ENCODE measurements at regions not wholly inside any gene's neighbourhood (a gene's known extent, or its start where the extent isn't known, plus 50 kb on each side); places are given as distances from the start of the nearest gene placed in this dataset.

GRCh38 chr3:152105446-152105845, 163.3 kb upstream of the MBNL1 start:
- Histone ChIP-seq H3K4me1 (peaks cover 0 to 8% (median 0%) of the 10 kb centered on the region in 3 donors), H3K36me3 (no peaks in the 10 kb centered on the region), H3K9me3 (no peaks in the 10 kb centered on the region), H3K27ac (no peak overlapping the region), H3K27me3 (no peaks in the 10 kb centered on the region), H3K4me3 (no peak overlapping the region)
- TF ChIP-seq EP300 (IDR thresholded peaks at IDR 0.05) (no peak), POLR2A (IDR thresholded peaks at IDR 0.05) (no peak), POLR2AphosphoS5 (IDR thresholded peaks at IDR 0.05) (no peak), CTCF (IDR thresholded peaks at IDR 0.05) (no peak)
- 69 to 84% methylated on average over 5 of the region's 5 CpGs for WGBS, 2 donors (ENCODE audit: low coverage in 1 of 2)
- ATAC-seq: no peak

- no peaks in the 10 kb centered on the region for H3K9me3 ChIP-seq
- no peak overlapping the region for H3K4me3 ChIP-seq
- no peak for TF ChIP-seq CTCF (IDR thresholded peaks at IDR 0.05)
- no peak for TF ChIP-seq POLR2A (IDR thresholded peaks at IDR 0.05)
- TF ChIP-seq EP300 (IDR thresholded peaks at IDR 0.05): no peak
- no peak for TF ChIP-seq POLR2AphosphoS5 (IDR thresholded peaks at IDR 0.05)
Observed at GRCh38 chr3:152109038-152109437, 159.7 kb upstream of the MBNL1 start.

GRCh38 chr3:152113413-152113812, 155.3 kb upstream of the MBNL1 start:
- H3K4me3 ChIP-seq: no peak overlapping the region
- TF ChIP-seq POLR2AphosphoS5 (IDR thresholded peaks at IDR 0.05): no peak
- TF ChIP-seq CTCF (IDR thresholded peaks at IDR 0.05): no peak
- no peak for TF ChIP-seq EP300 (IDR thresholded peaks at IDR 0.05)
- no peak for TF ChIP-seq POLR2A (IDR thresholded peaks at IDR 0.05)
- WGBS, 2 donors (ENCODE audit: low coverage in 1 of 2): 89 to 93% methylated on average over 1 of the region's 1 CpG
- H3K36me3 ChIP-seq: no peaks in the 10 kb centered on the region
- H3K9me3 ChIP-seq: no peaks in the 10 kb centered on the region
- no peak for ATAC-seq
- H3K27me3 ChIP-seq: no peaks in the 10 kb centered on the region
- no peaks in the 10 kb centered on the region for H3K4me1 ChIP-seq
- no peak overlapping the region for H3K27ac ChIP-seq

More at GRCh38 chr3:152109038-152109437, 159.7 kb upstream of the MBNL1 start:
- no peak overlapping the region for H3K27ac ChIP-seq
- no peaks in the 10 kb centered on the region for H3K27me3 ChIP-seq
- peaks cover 0 to 2% (median 0%) of the 10 kb centered on the region in 3 donors for H3K4me1 ChIP-seq
- ATAC-seq: no peak
- no peaks in the 10 kb centered on the region for H3K36me3 ChIP-seq

GRCh38 chr3:152113992-152114651, 154.6 kb upstream of the MBNL1 start:
- H3K4me1 ChIP-seq: no peaks in the 10 kb centered on the region
- no peaks in the 10 kb centered on the region for H3K27me3 ChIP-seq
- H3K36me3 ChIP-seq: no peaks in the 10 kb centered on the region
- no peak overlapping the region for H3K4me3 ChIP-seq
- no peaks in the 10 kb centered on the region for H3K9me3 ChIP-seq
- TF ChIP-seq POLR2AphosphoS5 (IDR thresholded peaks at IDR 0.05): peak; percentile 12
- TF ChIP-seq EP300 (IDR thresholded peaks at IDR 0.05): no peak
- TF ChIP-seq POLR2A (IDR thresholded peaks at IDR 0.05): no peak
- TF ChIP-seq CTCF (IDR thresholded peaks at IDR 0.05): no peak
- H3K27ac ChIP-seq: peak overlapping the region in 1 of 4 donors; percentile 11
- WGBS, 2 donors (ENCODE audit: low coverage in 1 of 2): 24 to 34% methylated on average over 2 of the region's 2 CpGs
- no peak for ATAC-seq

GRCh38 chr3:152120601-152121269, 148.0 kb upstream of the MBNL1 start:
- ATAC-seq: no peak

More at GRCh38 chr3:152120601-152121269, 148.0 kb upstream of the MBNL1 start:
- H3K4me1 ChIP-seq: no peaks in the 10 kb centered on the region
- 66 to 100% methylated on average over 2 of the region's 2 CpGs for WGBS, 2 donors (ENCODE audit: low coverage in 1 of 2)
- H3K4me3 ChIP-seq: no peak overlapping the region
- no peaks in the 10 kb centered on the region for H3K27me3 ChIP-seq
- no peak for TF ChIP-seq POLR2A (IDR thresholded peaks at IDR 0.05)
- no peak for TF ChIP-seq CTCF (IDR thresholded peaks at IDR 0.05)
- no peak for TF ChIP-seq EP300 (IDR thresholded peaks at IDR 0.05)
- no peak for TF ChIP-seq POLR2AphosphoS5 (IDR thresholded peaks at IDR 0.05)
- no peaks in the 10 kb centered on the region for H3K36me3 ChIP-seq
- H3K9me3 ChIP-seq: no peaks in the 10 kb centered on the region
- H3K27ac ChIP-seq: no peak overlapping the region

Measured in gastroesophageal sphincter (tissue), 4 donors.